NCI-H1694 treated with DMSO at 0.1 percent for 48 hours (cell line): ENCODE measurements at regions not wholly inside any gene's neighbourhood (a gene's known extent, or its start where the extent isn't known, plus 50 kb on each side); places are given as distances from the start of the nearest gene placed in this dataset.

Source experiments
- DNase-seq: peaks from one replicate; lab custom pipeline; 2025; lab: John Stamatoyannopoulos, UW

- no peak for DNase-seq
These were observed 146.5 kb downstream of the SYK start for GRCh38 chr9:90948156-90948555.

DNA sequence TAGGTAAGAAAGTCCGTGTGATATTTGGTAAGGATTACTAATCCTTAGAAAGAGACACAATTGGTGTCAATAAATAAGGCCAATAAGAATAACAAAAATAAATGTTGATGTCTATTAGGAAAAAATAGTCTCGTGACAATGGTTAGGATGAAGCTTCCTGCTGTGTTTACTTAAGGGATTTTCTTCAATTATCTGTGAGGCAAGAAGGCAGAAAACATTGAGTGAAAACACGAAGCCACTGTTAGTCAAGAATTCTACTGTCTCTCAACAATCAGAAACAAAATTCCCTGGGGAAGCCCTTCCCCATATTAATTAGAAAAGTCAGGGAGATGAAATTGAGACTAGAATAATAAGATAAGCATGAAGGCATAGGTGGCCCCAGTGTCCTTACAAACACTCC lies 149.0 kb downstream of the SYK start:
- DNase-seq, result no peak

DNA sequence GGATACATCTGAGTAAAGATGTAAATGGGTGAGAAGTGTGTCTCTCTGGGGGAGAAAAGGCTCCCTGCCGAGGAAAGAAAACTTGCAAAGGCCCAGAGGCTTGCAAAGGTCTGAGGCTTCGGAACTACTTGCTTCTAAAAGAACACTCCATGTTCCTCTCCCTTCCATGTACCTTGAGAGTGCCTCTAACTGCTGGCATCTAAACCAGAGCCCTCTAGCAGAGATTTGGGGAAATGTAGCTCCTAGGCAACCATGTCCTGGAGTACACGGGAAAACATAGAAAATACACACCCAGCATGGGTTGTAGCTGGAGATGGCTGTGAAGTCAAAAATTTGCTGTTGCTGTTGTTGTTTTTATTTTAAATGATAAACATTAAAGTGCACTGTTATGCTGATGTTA lies 151.6 kb downstream of the SYK start:
- DNase-seq, result no peak

DNA sequence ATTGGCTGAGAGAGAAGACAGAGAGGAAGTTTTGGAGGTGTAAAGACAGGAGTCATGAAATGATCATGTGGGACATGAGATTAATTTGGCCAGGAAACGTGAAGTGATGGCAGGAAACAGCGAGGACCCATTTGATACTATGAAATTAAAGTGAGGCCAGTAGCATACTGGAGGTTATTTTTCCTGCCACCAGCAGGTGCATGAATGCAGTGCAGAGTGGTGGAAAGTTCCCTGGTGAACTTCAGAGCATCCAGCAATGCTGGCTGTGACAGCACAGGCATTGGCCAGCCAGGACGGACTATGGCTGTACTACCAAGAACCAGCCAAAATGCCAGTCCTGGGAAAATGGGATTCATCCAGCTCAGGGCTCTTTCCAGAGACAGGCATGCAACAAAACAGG lies 152.2 kb downstream of the SYK start:
- DNase-seq, result no peak

GRCh38 chr9:90956026-90956810 lies 154.6 kb downstream of the SYK start:
- no peak for DNase-seq

DNA sequence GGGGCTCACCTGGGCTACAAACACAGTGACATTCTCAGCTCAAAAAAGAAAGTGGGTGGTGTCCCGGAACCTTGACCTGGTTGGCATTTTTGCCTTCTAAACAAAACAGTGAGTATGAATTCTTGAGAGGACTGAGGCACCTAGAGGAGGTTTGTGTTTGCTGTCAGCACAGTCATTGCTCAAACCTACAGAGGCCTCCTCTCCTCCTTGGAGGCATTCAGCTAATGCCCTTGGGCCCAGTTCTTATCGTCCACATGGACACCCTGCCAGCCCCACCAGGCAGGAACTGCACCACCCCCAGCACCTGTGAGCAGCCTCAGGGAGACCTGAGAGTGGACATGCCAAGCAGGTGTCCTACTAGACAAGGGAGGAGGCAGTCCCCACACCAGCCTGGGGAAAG lies 156.7 kb downstream of the SYK start:
- DNase-seq, result no peak

DNA sequence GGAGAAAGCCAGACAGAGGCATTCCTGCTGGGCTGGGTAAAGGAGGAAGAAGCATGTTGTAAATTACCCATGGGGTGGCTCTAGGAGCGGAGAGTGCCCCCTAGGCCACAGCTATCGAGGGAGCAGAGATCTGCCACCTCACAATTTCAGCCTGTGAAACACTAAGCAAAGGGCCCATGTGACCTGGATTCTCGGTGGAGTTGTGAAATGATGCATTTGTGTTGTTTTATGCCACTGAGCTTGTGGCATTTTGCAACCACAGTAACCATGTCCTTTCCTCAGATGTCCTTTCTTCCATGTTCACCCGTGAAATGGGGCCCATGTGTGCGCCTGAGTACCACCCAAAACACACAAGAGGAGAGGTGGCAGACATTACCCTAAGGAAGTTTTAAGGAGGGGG lies 159.3 kb downstream of the SYK start:
- DNase-seq, result no peak

DNA sequence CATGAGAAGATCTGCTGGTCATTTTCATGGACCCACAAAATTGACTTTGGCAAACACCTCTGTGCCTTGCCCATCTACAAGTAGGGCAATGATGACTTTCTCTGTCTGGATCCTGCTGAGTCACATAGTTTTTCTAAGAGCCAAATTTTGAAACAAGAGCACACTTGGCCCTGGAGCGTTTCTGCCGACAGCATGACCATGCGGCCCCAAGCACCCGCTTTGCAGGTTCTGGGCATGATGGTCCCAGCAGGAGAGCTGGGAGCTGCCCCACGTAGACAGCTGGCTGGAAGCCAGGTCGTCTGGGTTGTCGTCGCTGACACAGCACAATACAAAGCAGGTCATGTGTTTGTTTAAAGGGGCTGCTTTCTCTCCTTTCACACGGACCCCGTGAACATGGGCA lies 159.8 kb downstream of the SYK start:
- DNase-seq, result no peak

GRCh38 chr9:90964101-90965020 lies 162.7 kb downstream of the SYK start:
- no peak for DNase-seq

- no peak for DNase-seq
These were observed 163.8 kb downstream of the SYK start for GRCh38 chr9:90965226-90966030.

GRCh38 chr9:90966031-90966290 lies 164.3 kb downstream of the SYK start:
- DNase-seq, result no peak

DNA sequence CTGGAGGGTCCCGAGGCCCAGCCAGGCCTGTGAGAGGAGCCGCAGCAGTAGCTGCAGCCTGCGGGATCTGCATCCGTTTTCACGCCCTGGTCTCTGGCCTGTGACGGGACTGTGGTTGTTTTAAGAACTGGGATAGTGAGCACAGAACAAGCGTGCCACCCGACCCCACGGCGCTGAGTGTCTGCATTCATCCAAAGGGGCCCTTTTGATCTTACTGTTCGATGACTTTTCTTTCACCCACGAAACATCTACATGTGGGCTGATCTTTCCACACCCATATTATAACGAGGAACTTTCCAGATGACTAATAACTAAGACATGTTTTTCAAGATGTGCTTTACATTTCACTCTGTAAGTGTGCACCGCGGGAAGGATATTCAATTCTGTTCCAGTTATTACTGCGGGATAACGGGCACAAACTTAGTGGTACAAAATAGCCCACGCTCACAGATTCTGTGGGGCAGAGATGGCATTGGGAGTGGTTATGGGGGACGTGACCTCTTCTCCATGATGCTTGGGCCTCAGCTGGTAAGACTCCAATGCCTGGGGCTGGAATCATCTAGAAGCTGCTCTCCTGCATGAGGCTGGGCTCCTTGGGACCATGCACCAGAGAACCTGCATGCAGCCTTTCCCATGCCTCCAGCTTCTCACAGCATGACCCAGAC lies 165.0 kb downstream of the SYK start:
- DNase-seq, result no peak

- no peak for DNase-seq
These were observed 165.5 kb downstream of the SYK start for GRCh38 chr9:90967145-90967538.

DNA sequence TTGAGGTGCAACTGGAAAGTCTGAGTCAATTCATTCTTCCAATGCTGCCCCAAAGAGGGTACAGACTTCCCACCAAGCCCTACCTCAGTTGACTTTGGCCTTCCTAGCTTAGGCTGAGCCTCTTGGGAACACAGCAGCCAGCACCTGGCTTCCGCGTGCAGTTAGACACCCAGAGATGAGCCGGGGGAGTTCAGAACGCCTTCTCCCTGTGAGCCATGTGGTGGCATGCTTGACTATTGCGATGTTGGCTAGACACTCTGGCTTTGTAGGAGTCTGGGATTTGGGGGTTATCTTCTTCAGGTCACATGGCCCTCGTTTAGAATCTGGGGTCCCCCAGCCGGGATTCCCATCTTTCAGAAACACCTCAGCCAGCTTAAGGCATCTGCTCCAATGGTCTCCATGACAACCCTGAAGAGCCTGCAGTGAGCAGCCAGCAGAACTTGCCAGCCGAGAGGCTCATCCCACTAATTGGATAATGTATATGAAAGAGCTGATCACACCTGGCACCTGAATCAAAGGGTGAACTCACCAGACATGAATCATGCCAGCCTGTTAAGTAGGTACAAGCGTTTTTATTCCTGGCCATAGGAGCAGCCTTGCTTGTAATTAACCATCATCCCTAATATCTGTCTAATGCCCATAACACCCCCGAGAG lies 167.5 kb downstream of the SYK start:
- no peak for DNase-seq

GRCh38 chr9:90970608-90971007 lies 169.0 kb downstream of the SYK start:
- no peak for DNase-seq

- DNase-seq, result no peak
These were observed 170.4 kb downstream of the SYK start for GRCh38 chr9:90972057-90972456.

DNA sequence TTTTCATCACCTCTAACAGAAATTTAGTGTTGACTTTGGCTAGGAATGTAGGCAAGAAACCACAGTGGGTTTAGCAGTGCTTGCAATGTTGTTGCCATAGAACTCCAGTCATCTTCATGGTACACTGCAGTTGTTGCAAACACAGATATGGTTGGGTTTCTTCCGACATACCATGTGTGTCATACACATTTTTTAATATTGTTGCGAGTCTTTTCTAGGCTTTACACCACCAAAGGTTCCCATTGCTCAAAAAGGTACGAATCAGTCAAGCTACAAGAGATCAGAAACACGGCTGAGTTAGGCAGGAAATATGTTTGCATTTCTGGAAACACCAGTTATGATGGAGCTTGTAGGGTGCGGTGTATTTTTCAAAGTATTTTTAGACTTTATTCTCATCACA lies 172.4 kb downstream of the SYK start:
- DNase-seq, result no peak

DNA sequence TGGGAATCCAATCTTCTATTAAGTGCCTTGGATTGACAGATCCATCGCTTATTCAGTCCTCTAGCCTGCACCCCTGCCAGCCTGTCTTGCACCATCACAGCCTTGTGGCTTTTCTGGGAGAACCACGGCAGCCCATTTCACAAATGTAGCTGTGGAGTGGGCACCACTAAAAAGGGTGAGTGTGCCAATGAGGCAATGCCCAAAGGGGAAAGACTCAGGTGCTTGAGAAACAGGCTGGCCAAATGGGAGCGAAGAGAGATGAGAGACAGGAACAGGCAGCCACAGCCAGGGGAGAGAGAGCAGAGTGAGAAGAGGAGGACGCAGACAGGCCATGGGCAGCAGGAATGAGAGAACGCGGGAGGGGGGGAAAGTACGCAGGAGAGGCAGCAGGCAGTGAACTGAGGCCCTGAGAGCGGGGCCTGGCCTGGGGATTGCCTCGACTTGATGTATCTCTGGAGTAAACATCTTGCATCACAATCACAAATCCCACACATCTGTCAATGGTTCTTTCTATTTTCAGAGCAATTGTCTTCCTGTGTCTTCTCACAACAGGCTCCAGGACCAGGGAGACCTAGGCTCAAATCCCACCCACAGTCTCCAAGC lies 173.1 kb downstream of the SYK start:
- DNase-seq, result no peak

DNA sequence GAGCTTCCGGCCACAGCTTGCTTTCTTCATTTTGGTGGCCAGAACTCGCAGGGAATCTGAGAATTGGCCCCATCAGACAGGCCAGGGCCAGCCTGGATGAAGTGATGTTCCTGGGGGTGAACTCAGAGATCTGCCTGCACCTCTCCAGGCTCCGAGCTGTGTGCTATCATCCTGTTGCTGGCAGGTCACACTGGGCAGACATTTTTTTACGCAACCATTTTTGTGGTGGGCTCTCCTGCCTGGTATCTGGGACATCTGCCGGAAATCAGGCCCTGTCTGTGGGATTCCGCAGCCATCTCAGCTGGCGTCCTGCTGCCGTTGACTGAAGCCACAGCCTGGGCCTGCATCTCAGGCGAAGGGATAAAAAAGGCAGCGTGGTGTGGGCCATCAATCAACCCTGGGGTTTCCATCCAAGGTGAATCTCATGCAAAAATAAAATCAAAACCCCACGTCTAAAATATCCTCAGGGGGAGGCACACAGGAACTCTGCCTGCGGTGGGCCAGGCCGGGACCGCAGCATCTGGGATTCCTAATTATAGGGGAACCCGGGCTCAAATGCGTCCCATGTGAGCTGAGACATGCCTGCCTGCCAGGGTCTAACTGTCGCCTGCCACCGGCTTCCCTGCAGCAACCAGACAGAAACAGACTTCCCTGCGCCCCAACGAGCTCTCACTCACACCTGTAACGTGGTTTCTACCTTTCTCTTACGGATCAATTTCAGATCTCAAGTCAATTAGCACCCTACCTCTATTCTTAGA lies 174.3 kb downstream of the SYK start:
- no peak for DNase-seq

DNA sequence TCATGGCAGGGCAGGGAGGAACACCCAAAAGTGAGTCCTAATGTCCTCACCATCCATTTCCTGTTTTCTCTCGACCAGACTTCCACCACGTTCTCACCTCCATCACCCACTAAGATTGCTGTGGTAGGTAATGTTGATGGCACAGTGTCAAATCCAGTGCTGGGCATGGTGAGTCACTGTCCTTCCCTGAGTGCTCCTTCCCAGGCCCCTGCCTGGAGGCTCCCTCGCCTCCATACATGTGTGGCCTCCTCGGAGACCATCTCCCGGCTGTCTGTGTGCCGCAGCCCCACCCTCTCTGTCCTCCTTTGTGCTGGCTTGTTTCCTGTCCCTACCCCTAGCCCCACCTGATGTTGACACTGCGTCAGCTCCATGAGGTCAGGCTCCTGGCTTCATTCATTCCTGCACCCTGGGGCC lies 177.5 kb downstream of the SYK start:
- no peak for DNase-seq

DNA sequence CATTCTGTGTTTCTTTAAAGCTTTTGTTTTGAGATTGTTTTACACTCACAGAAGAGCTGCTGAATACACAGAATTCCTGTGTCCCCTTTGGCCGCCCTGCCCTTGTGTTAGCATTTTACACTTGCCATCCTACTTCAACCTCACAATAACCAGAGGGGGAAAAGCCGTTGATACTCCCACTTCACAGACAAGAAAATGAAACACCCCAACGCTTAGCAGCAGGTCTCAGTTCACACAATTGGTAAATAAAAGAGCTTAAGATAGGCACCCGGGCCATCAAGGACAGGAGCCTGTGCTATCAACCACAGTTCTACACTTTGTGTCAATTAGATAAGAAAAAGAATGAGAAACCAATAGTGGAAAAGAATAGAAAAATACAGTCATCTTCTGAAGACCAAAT lies 178.0 kb downstream of the SYK start:
- DNase-seq, result no peak
